Endothelial cell of umbilical vein (primary cell): ENCODE measurements at regions not wholly inside any gene's neighbourhood (a gene's known extent, or its start where the extent isn't known, plus 50 kb on each side); places are given as distances from the start of the nearest gene placed in this dataset.

ENCODE experiments used
- BruUV-seq: library from RNA; stranded (reverse); fragments of 400-500 nt; replicated peaks from 2 replicates; lab custom pipeline; 2021; lab: Mats Ljungman, UMichigan
- CTCF ChIA-PET: fragments of 300-600, 350-600 bp; sonication (Branson Sonifier 250); formaldehyde crosslinking; loops from one replicate; lab custom pipeline; 2021; ENCODE audit warnings: antibody characterized with exemption, inconsistent platforms; lab: Charles Lee
- POLR2A ChIA-PET: fragments of 300-600, 350-600 bp; sonication (Branson Sonifier 250); formaldehyde crosslinking; loops from one replicate; lab custom pipeline; 2021; ENCODE audit warnings: antibody characterized with exemption, inconsistent platforms; lab: Charles Lee
- DNase-seq: peaks from one replicate; pipeline ENCODE4 v3.0.0-alpha.2; 2011; ENCODE audit warnings: low read depth, low spot score
- FAIRE-seq: peaks from 2 replicates; lab custom pipeline; 2011; peaks lifted over from hg19 to GRCh38; lab: Jason Lieb, UNC
- H2AFZ ChIP-seq: 2 replicates; pipeline ENCODE4 v1.6.0; 2012; ENCODE audit warnings: low read depth, low read length, control low read depth, inconsistent platforms
- H3K27ac ChIP-seq: 2 replicates; pipeline ENCODE4 v1.5.1; 2011; ENCODE audit warnings: low read depth, mild to moderate bottlenecking, control low read depth, low read length, moderate library complexity; ENCODE audit not compliant: insufficient read depth
- H3K27me3 ChIP-seq, 2 experiments: 2 replicates each; pipeline versions ENCODE4 v1.6.0 to v1.6.1; 2011; ENCODE audit warnings: low read length in 2 of 2, mixed read lengths in 1 of 2; ENCODE audit not compliant: control insufficient read depth in 2 of 2, insufficient read depth in 2 of 2
- H3K36me3 ChIP-seq, 2 experiments: 2 replicates in 1 of 2; 3 replicates in 1 of 2; pipeline ENCODE4 v1.5.1; 2011; ENCODE audit warnings: low read length in 2 of 2, mild to moderate bottlenecking in 1 of 2, moderate library complexity in 1 of 2; ENCODE audit not compliant: control insufficient read depth in 2 of 2, insufficient read depth in 2 of 2; ENCODE audit errors: extremely low read depth in 1 of 2
- H3K4me1 ChIP-seq: 3 replicates; pipeline ENCODE4 v1.5.1; 2011; ENCODE audit warnings: mild to moderate bottlenecking, low read length; ENCODE audit not compliant: control insufficient read depth, insufficient read depth; ENCODE audit errors: extremely low read depth
- H3K4me2 ChIP-seq: 2 replicates; pipeline ENCODE4 v1.6.1; 2011; ENCODE audit warnings: low read length, control low read depth, mixed read lengths; ENCODE audit not compliant: insufficient read depth
- H3K4me3 ChIP-seq, 3 experiments: fragments of 200-600 bp in 1 of 3; sonication (generic), shearing (Covaris generic) in 1 of 3; replicated peaks in 1 of 3; 2 replicates each; pipeline ENCODE4 v1.5.1; 2011 to 2016; ENCODE audit warnings: control low read depth in 3 of 3, low read length in 3 of 3, mild to moderate bottlenecking in 2 of 3, inconsistent platforms in 1 of 3, low read depth in 1 of 3, moderate library complexity in 1 of 3; ENCODE audit not compliant: insufficient read depth in 1 of 3
- H3K79me2 ChIP-seq: 2 replicates; pipeline ENCODE4 v1.6.0; 2012; ENCODE audit warnings: low read length, inconsistent platforms; ENCODE audit not compliant: control insufficient read depth, insufficient read depth
- H3K9ac ChIP-seq: replicated peaks from 2 replicates; pipeline ENCODE3; 2011; ENCODE audit warnings: low read length, control low read depth; ENCODE audit not compliant: insufficient read depth; ENCODE audit errors: extremely low read depth
- H3K9me1 ChIP-seq: replicated peaks from 3 replicates; pipeline ENCODE4 v1.6.0; 2011; ENCODE audit warnings: mild to moderate bottlenecking, low read length; ENCODE audit not compliant: control insufficient read depth, insufficient read depth; ENCODE audit errors: extremely low read depth
- H3K9me3 ChIP-seq: replicated peaks from 2 replicates; pipeline ENCODE4 v1.5.1; 2012; ENCODE audit warnings: low read length, inconsistent platforms; ENCODE audit not compliant: control insufficient read depth, insufficient read depth
- H4K20me1 ChIP-seq: replicated peaks from 2 replicates; pipeline ENCODE3; 2011; ENCODE audit warnings: mild to moderate bottlenecking, low read length; ENCODE audit not compliant: control insufficient read depth, insufficient read depth; ENCODE audit errors: extremely low read depth
- CTCF ChIP-seq, 2 donors: IDR thresholded peaks; 1 replicate in 1 of 2; 2 replicates in 1 of 2; pipeline ENCODE4 v1.5.1; 2011; ENCODE audit warnings: low read length in 2 of 2, mild to moderate bottlenecking in 2 of 2, moderate library complexity in 2 of 2, control low read depth in 1 of 2, inconsistent platforms in 1 of 2, low read depth in 1 of 2; ENCODE audit not compliant: insufficient read depth in 1 of 2; ENCODE audit errors: extremely low read depth in 1 of 2
- EZH2 ChIP-seq: IDR thresholded peaks from 2 replicates; pipeline ENCODE4 v1.6.1; 2012; ENCODE audit warnings: borderline replicate concordance, low read depth, mild to moderate bottlenecking, moderate library complexity, low read length, inconsistent platforms; ENCODE audit not compliant: severe bottlenecking
- FOS ChIP-seq: IDR thresholded peaks from 2 replicates; pipeline ENCODE4 v1.6.1; 2011; ENCODE audit warnings: mild to moderate bottlenecking, low read length, moderate library complexity, borderline replicate concordance; ENCODE audit not compliant: insufficient read depth
- JUN ChIP-seq: IDR thresholded peaks from 2 replicates; pipeline ENCODE4 v1.6.1; 2011; ENCODE audit warnings: borderline replicate concordance, low read depth; ENCODE audit not compliant: insufficient read length, insufficient read depth
- MAX ChIP-seq: IDR thresholded peaks from 2 replicates; pipeline ENCODE4 v1.6.1; 2011; ENCODE audit not compliant: insufficient read depth, insufficient read length
- MYC ChIP-seq: IDR thresholded peaks from one replicate; pipeline ENCODE4 v1.6.1; 2011; ENCODE audit warnings: mild to moderate bottlenecking, low read depth, low read length
- POLR2A ChIP-seq: IDR thresholded peaks from 2 replicates; pipeline ENCODE4 v1.6.1; 2012; ENCODE audit warnings: low read depth, mild to moderate bottlenecking, control low read depth, low read length
- POLR2AphosphoS5 ChIP-seq: IDR thresholded peaks from 2 replicates; pipeline ENCODE4 v1.6.1; 2012; ENCODE audit warnings: low read depth, mild to moderate bottlenecking, control low read depth, low read length, moderate library complexity; ENCODE audit not compliant: insufficient read depth
- dilution Hi-C: fragments of 300-500 bp; cut with MboI; formaldehyde crosslinking; loops from one replicate; pipeline ENCODE4 v1.15.0; 2019; ENCODE audit warnings: low sequenced_read_pairs; ENCODE audit not compliant: extremely low pct_ligation_motif_present
- intact Hi-C: fragments of 100-400 bp; cut with micrococcal nuclease; formaldehyde crosslinking; loops from one replicate; pipeline ENCODE4 v1.10.0; 2022

GRCh38 chr15:46146915-46147314, 512.1 kb downstream of the SQOR start:
- Histone ChIP-seq H3K27ac (no peak overlapping the region), H3K4me3 (no peak overlapping the region), H3K36me3 (no peaks in the 10 kb centered on the region), H3K9ac (no peak overlapping the region), H3K4me1 (no peaks in the 10 kb centered on the region), H4K20me1 (no peaks in the 10 kb centered on the region), H2AFZ (no peak overlapping the region), H3K27me3 (no peaks in the 10 kb centered on the region), H3K79me2 (no peaks in the 10 kb centered on the region), H3K4me2 (no peak overlapping the region), H3K9me3 (no peaks in the 10 kb centered on the region), H3K9me1 (no peaks in the 10 kb centered on the region)
- TF ChIP-seq POLR2AphosphoS5, result no peak
- no peak for TF ChIP-seq EZH2
- TF ChIP-seq FOS, result no peak
- no peak for TF ChIP-seq MAX
- no peak for TF ChIP-seq JUN
- POLR2A ChIA-PET, result no interaction called here
- intact Hi-C loops, result no loop called here
- CTCF ChIA-PET, result no interaction called here
- DNase-seq (no peak), FAIRE-seq (no peak)
- dilution Hi-C loops, result no loop called here
- no TSS peak for BruUV-seq

- Histone ChIP-seq H3K27me3 (no peaks in the 10 kb centered on the region), H3K4me2 (no peak overlapping the region), H4K20me1 (no peaks in the 10 kb centered on the region), H3K79me2 (no peaks in the 10 kb centered on the region), H3K9ac (no peak overlapping the region), H3K4me3 (no peak overlapping the region), H3K9me3 (no peaks in the 10 kb centered on the region), H3K36me3 (no peaks in the 10 kb centered on the region), H2AFZ (no peak overlapping the region), H3K9me1 (no peaks in the 10 kb centered on the region), H3K27ac (no peak overlapping the region), H3K4me1 (no peaks in the 10 kb centered on the region)
- intact Hi-C loops, result no loop called here
- BruUV-seq, result no TSS peak
- dilution Hi-C loops, result no loop called here
- TF ChIP-seq MYC (no peak), FOS (no peak), CTCF (IDR thresholded peaks at IDR 0.05; ENCODE audit: extremely low read depth in 1 of 2, insufficient read depth in 1 of 2, low read depth in 1 of 2, low read length in 2 of 2) (no peak), MAX (no peak), EZH2 (no peak), POLR2A (no peak), POLR2AphosphoS5 (no peak), JUN (no peak)
- ChIA-PET POLR2A (no interaction called here), CTCF (no interaction called here)
- DNase-seq (no peak), FAIRE-seq (no peak)
These were observed 517.0 kb downstream of the SQOR start for GRCh38 chr15:46151786-46152185.
